NOMO-1 (cell line): ENCODE measurements at regions not wholly inside any gene's neighbourhood (a gene's known extent, or its start where the extent isn't known, plus 50 kb on each side); places are given as distances from the start of the nearest gene placed in this dataset.

Source experiments
- DNase-seq, 2 experiments: peaks; one replicate each; lab custom pipeline; 2025; ENCODE audit not compliant: unreplicated experiment in 2 of 2; lab: John Stamatoyannopoulos, UW

DNA sequence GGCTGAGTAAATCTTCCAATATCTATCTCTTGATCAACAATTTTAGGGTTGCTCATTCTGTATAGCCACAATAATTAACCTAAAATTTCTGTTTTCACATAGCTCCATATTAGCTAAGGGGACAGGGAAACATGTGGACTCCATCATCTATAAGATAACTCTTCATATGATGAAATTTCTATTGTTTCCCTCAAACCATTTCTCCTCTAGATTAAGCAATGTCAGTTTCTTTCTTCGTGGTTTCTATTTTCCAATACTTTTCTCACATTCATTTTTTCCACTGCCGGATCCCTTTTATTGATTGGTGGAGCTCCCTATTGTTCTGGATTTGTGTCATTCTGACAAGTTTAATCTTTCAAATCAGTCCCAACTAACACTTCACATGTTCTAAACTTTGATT is 1221.3 kb upstream of the ZEB2 start:
- DNase-seq = no peak

DNA sequence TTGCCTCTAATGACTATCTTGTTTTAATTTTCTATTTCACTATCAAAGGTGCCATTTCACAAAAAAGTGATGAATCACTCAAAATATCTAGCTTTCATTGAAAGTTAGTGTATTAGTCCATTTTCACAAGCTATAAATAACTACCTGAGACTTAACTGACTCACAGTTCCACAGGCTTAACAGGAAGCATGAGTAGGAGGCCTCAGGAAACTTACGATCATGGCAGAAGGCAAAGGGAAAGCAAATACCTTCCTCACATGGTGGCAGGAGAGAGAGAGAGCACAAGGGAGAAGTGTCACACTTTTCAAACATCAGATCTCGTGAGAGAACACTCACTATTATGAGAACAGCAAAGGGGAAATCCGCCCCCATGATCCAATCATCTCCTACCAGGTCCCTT is 1220.4 kb upstream of the ZEB2 start:
- no peak for DNase-seq

DNA sequence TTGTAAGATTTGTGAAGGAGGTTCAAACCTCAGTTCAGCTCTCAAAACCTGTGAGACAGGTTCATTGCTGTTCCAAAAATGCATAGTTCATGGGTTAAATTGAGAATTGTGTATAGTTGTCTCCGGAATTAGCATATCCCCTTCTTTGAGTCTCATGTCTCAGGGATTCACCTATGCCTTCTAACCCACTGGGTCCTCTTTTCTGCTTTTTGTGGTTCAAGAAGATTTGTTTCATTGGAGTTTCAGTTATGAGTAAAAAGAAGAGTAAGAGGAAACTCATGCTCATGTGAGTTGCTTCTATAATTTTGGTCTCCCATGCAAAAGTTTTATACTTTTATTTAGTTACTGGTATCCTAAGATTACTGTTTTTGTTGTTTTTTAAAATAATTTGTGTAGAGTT is 1219.8 kb upstream of the ZEB2 start:
- no peak for DNase-seq

DNA sequence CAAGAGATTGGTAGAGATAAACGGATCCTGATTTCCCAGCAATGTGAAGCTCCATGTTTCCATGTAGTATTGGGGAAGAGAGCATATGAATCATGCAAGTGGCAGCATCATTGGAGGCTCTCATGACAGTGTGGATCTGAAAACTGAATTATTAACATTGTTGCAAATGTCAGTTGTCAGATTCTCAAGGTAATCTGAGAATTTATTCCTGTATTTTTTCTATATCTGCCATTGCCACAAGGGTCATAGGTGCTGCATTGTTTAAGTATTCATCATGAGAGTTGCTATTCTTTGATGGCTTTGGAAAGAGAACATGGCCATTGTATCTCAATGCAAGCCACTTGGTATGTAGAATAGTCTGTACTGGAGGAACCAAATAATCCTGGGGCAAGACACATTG is 1217.0 kb upstream of the ZEB2 start:
- DNase-seq = no peak

DNA sequence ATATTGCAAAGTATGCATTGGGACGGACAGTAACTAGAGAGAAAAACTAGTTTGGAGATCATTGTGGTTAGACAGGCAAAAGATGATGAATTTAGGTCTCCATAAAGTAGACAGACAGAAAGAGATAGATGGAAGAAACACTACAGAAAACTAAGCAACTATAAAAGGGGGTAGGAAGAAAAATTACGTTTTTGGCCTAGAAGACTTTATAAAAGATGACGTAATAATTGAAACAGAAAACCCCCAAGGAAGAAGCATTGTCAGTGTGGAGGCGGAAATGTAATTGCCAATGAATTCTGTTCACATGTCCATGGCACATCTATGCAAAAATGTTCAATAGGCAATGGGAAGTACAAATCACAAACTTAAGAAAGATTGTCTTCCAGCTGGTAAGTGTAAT is 1211.5 kb upstream of the ZEB2 start:
- no peak for DNase-seq

DNA sequence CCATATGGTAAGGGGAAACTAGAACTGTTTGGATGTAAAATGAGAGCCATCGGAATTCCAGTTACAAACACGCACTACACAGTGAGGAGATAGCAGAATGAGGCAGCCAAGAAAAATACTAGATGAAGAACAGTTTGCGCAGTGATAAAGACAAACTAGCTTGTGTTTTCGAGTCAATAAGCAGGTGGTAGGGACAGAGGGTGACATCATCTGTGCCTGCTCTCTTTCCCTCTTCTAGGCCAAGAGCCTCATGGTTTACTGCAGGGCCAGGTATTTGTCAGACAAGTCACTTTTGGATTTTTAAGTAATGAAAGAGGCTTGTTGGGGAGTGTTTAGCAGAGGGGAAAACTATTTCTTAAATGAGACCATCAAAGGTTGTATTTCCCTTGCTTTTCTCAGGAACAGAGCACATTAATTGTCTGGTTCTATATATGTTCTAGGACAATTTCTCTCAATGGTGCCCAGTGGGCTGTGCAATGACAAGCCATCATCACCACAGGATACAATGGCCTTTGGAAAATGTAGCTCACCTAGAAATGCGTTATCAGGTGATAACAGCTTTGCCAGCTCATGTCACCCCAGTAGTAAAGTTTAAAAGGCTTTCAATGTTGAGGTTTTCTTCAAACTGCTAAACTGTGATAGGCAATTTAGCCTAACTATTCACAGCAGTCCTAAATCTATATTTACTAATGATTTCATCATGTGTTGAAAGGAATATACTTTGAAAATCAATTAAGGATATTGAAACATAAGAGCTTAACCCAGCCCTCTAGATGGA is 1210.3 kb upstream of the ZEB2 start:
- DNase-seq = no peak

DNA sequence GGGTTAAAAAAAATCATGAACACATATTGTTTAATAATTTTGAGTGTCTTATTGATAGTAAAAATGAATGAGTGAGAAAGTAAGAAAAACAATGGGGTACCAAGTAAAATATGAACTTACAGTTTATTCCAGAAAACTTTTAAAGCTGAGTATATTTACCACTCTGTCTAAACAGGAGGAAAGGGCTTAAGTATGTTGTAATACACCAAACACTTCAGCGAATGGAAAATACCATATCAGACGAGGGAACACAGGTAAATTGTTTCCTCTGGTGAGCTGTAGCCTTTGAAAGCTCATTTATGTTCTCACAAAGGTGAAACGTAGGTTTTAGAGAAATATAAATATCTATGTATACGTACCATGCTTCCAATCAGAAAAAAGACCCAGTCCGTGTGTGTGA is 1209.6 kb upstream of the ZEB2 start:
- no peak for DNase-seq

DNA sequence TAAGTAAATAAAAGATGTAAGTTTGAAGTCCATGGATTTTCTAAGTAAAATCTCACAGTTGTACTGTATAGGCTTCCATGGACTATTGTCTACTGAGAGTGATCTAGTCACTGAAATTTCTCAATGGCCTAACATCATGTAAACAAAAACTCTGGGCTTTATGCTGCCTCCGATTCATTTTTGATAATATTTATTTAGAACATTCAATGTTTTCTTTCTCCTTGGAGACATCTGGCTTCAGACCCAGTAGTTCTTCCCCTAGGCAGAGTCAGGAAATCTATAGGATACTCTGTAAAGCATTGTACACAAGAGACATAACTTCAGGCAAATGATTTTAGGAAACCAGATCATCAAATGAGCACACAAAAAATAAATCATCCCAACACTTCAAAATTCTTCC is 1208.6 kb upstream of the ZEB2 start:
- DNase-seq = no peak

DNA sequence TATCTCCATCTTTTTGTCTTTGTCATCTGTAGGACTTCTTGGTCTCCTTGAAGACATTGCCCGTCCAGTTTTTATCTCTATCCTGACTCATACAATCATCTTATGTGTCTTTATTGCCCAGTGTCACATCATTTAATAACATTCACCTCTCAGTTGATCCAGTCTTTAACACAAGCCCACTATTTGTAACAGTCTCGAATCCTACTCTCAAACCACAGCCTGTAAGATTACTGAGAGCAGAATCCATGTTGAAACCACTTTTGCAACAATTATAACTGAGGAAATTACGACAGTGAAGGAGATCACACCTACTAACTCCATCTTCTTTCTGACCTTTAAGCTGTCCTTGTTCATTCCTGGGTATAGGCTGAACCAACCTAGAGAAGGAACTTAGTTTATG is 1206.0 kb upstream of the ZEB2 start:
- peak; percentile 16 to 31 for DNase-seq

DNA sequence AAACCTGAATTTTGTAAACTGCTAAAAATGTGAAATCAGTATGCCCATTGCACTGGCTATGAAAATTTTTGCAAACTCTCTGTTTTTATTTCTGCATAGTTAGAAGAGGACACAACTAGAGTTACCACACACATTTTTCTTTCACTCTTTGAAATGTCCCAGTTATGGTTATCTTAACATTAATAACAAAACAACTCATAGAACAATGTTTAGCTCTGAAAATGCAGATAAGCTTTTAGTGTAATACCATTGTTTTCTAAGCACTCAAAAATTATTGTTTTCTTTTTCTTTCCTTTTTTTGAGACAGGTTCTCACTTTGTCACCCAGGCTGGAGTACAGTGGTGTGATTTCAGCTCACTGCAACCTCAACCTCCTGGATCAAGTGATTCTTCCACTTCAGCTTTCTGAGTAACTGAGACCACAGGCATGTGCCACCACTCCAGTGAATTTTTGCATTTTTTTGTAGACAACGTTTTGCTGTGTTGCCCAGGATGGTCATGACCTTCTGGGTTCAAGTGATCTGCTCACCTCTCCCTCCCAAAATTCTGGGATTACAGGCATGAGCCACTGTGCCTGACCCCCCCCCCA is 1204.5 kb upstream of the ZEB2 start:
- no peak for DNase-seq

DNA sequence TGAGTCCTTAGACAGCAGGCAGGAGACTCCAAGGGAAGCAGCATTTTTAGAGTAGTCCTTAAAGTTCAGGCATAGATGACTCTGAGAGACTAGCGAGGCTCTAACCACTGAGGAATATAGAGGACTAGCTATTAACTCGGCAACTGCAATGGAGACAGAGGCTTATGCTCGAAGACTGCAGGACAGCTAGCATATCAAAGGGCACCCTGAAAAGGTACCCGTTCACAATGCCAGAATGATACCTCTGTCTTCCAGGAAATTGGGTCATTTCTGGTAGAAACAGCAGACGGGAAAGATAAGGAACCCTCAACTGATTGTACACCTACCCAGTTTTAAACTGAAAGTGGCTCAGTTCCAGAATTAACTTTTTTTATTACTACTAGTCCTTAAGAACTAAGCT is 1204.0 kb upstream of the ZEB2 start:
- no peak for DNase-seq

DNA sequence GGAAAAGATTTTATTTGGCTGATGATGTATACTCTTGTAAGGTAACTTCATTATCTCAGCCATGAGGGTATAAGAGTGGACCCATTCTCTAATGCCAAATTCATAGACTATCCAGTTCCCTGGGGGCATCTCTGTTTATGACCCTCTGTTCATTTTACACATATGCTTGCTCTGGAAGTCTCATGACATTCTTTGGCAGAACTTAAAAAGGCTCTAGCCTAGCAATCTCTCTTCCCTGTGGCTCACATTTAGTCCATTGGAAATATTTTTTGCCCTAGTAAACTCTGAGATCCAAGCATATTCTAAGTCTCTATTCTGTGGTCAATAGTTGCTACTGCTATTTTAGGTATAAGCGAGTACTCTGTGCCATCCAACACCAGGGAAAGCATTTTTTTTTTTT is 1201.8 kb upstream of the ZEB2 start:
- no peak for DNase-seq

DNA sequence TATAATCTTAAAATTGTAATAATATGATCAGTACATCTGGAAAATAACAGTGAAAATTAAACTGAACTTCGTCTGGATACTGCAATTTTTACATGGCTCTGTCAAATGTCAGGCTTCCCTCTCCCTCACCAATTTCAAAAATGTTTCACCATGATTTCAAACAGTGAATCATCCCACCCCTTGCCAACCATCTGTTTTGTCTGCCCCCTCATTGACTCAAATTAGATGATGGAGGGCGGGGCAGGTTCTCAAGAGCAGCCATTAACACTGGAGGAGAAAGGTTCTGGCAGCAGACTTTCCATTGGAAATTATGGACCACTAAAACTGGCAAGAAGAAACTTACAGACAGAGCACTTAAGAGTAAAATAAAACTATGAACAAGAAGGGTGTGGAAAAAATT is 1195.7 kb upstream of the ZEB2 start:
- no peak for DNase-seq

DNA sequence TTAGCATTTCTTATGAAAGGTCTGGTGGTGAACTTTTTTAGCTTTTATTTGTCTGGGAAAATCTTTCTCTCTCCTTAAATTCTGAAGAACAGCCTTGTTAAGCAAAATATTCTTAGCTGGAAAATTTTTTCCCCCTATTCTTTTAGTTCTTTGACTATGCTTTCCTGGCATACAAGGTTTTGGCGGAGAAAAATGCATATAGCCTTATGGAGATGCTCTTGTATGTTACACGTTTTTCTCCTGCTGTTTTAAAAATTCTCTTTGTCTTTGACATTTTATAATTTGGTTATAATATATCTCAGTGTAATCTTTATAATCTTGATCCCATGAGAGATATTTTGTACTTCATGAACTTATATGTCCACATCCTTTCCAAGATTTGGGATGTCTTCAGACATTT is 1190.4 kb upstream of the ZEB2 start:
- DNase-seq = no peak

DNA sequence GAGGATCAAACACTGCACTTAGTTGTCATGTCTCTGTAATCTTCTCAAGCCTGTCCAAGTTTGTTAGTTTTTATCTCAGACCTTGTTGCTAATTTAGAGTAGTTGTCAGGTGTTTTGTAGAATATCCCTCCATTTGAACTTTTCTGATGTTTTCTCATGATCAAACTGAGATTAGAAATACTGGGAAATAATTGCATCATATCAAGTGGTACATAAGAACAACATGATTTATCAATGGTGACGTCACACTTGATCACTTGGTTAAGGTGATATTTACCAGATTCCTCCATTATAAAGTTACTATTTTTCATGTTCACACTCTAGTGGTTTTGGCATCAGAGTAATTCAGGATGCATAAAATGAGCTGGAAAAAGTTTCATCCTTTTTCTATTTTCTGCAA is 1182.4 kb upstream of the ZEB2 start:
- no peak for DNase-seq

DNA sequence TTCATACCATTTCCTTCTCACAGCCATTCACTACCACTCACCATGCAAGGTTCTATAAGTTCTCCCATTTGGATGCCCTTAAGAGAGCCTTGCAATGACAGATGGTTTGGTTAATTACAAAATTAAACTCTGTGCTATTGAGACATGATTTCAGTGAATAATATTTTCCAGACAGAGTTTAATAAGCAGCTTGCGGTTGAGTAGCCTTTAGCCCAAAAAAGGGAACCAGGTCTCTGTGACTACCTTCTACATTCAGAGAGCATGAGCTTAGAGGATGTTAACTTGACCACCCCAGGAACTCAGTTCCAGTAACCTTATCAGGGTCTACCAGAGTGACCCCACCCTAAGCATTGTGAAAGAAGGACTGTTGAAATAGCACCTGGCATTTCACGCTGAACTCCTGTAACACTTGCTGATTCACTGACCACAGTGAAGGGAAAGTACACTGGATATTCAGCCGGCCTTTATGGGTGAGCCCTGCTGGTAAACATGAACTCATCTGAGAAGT is 1173.1 kb upstream of the ZEB2 start:
- DNase-seq = peak; percentile 93 to 99

DNA sequence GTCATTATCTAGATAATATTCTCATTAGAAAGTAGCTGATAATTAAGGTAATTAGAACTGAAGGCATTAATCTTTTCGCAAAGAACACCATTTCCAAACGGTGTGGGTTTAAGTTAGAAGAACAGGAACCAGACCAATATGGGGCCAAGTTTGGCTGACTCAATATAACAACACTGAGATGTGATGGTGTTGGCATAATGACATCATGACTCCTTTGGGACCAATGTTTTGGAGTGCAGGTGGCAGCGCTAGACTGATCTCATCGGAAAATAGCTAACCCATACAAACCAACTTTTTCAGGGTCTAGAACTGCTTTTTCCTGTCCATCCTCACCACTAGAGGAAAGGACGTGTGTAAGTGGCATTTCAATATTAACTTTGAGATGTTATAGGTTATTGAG is 1171.7 kb upstream of the ZEB2 start:
- DNase-seq = no peak

DNA sequence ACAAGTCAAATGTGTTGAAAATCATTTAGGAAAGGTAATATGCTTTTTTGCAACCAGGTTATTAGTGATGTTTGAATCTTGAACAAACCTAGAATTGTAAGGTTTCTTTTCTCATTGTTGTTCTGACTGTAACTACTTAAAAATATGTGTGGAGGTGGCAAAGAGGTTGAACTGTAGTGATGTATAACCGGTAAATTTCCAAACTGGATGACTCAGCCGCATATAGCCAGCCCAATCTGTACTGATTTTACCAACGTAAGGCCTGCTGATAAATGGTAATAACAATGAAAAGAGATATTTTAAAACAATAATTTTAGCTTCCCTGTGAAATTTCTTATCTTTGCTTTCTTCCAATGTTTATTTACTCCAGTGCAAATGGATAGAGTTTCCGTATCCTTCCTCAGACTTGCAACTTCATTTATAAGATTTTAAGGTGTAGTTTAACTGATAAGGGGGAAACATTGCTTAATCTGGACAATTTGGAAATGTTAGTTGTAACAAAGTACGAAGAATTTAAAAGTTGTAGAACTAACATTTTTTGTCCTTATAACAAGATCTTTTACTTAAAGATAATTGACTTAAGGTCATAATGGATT is 1170.4 kb upstream of the ZEB2 start:
- DNase-seq = no peak

DNA sequence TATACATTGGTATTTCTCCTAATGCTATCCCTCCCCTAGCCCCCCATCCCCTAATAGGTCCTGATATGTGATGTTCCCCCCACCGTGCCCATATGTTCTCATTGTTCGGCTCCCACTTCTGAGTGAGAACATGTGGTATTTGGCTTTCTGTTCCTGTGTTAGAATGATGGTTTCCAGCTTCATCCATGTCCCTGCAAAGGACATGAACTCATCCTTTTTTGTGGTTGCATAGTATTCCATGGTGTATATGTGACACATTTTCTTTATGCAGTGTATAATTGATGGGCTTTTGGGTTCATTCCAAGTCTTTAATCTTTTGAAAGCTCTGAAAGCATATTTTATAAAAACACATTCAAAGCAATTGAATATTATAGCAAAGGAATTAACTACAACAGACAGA is 1169.4 kb upstream of the ZEB2 start:
- DNase-seq = no peak

DNA sequence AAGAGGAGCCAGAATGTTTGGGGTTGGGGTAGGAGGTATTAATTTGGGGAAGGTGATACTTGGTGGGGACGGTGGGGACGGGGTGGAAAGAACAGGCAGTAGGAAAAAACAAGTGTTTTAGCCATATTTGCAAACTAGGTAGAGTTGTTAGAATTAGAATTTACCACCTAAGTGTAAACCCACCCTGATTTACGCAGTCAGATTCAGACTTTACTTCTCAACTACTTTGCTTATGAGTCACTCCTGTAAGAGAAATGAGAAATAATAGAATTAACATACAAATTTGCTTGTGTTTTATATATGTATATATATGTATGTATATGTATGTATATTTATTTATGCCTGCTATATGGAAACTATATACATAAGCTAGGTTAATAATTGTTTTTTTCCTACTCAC is 1168.2 kb upstream of the ZEB2 start:
- no peak for DNase-seq

DNA sequence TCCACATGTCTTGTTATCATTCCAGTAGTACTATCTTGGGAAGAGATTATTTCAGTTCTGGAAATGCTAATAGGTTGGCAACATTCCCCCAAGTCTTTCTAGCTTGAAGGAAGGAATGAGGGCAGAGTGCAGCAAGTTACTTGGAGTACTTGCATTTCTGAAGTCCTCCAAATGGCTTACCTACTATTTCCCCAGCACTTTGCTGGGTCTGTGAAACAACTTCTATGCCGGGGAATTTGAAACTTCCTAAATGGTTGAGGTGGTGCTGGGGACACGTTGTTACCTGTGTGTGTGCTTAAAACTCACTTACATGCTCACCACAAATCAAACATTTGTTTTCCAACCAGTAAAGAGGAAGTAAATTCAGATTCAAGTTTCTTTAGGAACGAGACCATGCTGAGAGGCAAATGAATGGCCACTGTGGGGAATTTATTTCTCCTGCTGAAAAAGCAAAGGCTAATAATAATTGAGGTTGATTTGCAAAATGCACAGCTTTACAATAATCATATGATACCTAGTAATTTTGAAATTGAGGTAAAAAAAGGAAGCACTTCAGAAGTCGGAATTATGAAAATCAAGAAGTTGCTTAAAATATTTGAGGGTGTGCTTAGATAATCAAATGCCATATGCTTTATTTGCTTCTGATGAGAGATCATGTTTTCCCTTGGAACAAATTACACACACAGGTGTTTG is 1167.7 kb upstream of the ZEB2 start:
- DNase-seq = peak in 1 of 2 experiments; percentile 52
